Stomach (tissue), 8 donors: ENCODE measurements at regions not wholly inside any gene's neighbourhood (a gene's known extent, or its start where the extent isn't known, plus 50 kb on each side); places are given as distances from the start of the nearest gene placed in this dataset.
A peak's percentile ranks its signal among the peaks of the same experiment; 100 is the strongest.

Source experiments
- DNase-seq, 2 donors: peaks; one replicate each; pipeline versions ENCODE4 v3.0.0 to v3.0.0-alpha.2; 2013 to 2019
- H3K27ac ChIP-seq, 5 donors: fragments of 200-600 bp in 4 of 5; sonication (generic) in 4 of 5; one replicate each; pipeline ENCODE4 v1.5.1; 2013 to 2019; ENCODE audit warnings: mild to moderate bottlenecking in 1 of 5, moderate library complexity in 1 of 5
- H3K27me3 ChIP-seq, 3 donors: fragments of 200-600 bp; sonication (generic); one replicate each; pipeline ENCODE4 v1.5.1; 2017 to 2019; ENCODE audit warnings: mixed run types in 1 of 3
- H3K36me3 ChIP-seq, 4 donors: fragments of 200-600 bp; sonication (generic); 1 replicate in 3 of 4; 2 replicates in 1 of 4; pipeline ENCODE4 v1.5.1; 2016 to 2019
- H3K4me1 ChIP-seq, 4 donors: fragments of 200-600 bp; sonication (generic); one replicate each; pipeline ENCODE4 v1.5.1; 2016 to 2019
- H3K4me3 ChIP-seq, 4 donors: fragments of 200-600 bp; sonication (generic) in 3 of 4; one replicate each; pipeline ENCODE4 v1.5.1; 2016 to 2019; ENCODE audit warnings: mild to moderate bottlenecking in 1 of 4
- H3K9me3 ChIP-seq, 4 donors: fragments of 200-600 bp; sonication (generic); one replicate each; pipeline ENCODE4 v1.5.1; 2016 to 2019
- CTCF ChIP-seq, 7 experiments: fragments of 450-650 bp in 4 of 7; fragments of 200-600 bp in 3 of 7; sonication (generic) in 3 of 7; IDR thresholded peaks; one replicate each; pipeline ENCODE4 v1.5.1; 2016 to 2019; ENCODE audit warnings: antibody characterized with exemption in 7 of 7, control low read depth in 2 of 7, mild to moderate bottlenecking in 1 of 7
- EP300 ChIP-seq: sonication (generic); formaldehyde crosslinking; IDR thresholded peaks from one replicate; pipeline ENCODE4 v1.6.1; 2017; ENCODE audit warnings: antibody characterized with exemption
- POLR2A ChIP-seq, 4 donors: fragments of 450-650 bp; IDR thresholded peaks; one replicate each; pipeline ENCODE4 v1.6.1; 2016; ENCODE audit warnings: antibody characterized with exemption in 4 of 4, control low read depth in 2 of 4, mild to moderate bottlenecking in 1 of 4, moderate library complexity in 1 of 4
- POLR2AphosphoS5 ChIP-seq, 3 donors: sonication (generic); formaldehyde crosslinking; IDR thresholded peaks; one replicate each; pipeline ENCODE4 v1.6.1; 2016; ENCODE audit warnings: antibody characterized with exemption in 3 of 3
- WGBS, 5 donors: extraction: QIAGEN DNeasy Blood & Tissue Kit in 3 of 5; methylation state at CpG; one replicate each; pipeline versions ENCODE4 v1.1.5 to v1.1.7; 2013 to 2018; 5-methylcytosine and 5-hydroxymethylcytosine counted together
- intact Hi-C: fragments of 100-400 bp; cut with DNase I; formaldehyde crosslinking; loops from one replicate; pipeline ENCODE4 v1.15.1; 2023; ENCODE audit warnings: low total_unique reads
- donor health status: healthy with polysubstance abuse.
- donor health status: Bipolar disorder and iron deficiency.
- donor health status: healthy.

GRCh38 chr5:93161661-93162654 is 419.1 kb downstream of the NR2F1-AS1 start:
- DNase-seq: peak in 1 of 2 donors; percentile 16
- peak overlapping the region in 3 of 5 donors; percentile 46 to 60 (median 52) for H3K27ac ChIP-seq
- intact Hi-C loops: no loop called here
- H3K27me3 ChIP-seq: no peaks in the 10 kb centered on the region
- H3K4me1 ChIP-seq: peaks cover 0 to 35% (median 8%) of the 10 kb centered on the region in 4 donors
- H3K4me3 ChIP-seq: no peak overlapping the region
- no peaks in the 10 kb centered on the region for H3K36me3 ChIP-seq
- 58 to 92% (median 76%) methylated on average over 1 of the region's 1 CpG for WGBS, 5 donors
- no peaks in the 10 kb centered on the region for H3K9me3 ChIP-seq
- no peak for TF ChIP-seq POLR2A (IDR thresholded peaks at IDR 0.05)
- TF ChIP-seq EP300: no peak
- TF ChIP-seq CTCF (IDR thresholded peaks at IDR 0.05): no peak

- Histone ChIP-seq H3K36me3 (no peaks in the 10 kb centered on the region), H3K9me3 (no peaks in the 10 kb centered on the region), H3K27me3 (no peaks in the 10 kb centered on the region), H3K27ac (no peak overlapping the region), H3K4me1 (peaks cover 0 to 29% (median 8%) of the 10 kb centered on the region in 4 donors), H3K4me3 (no peak overlapping the region)
- no peak for DNase-seq
- TF ChIP-seq CTCF (IDR thresholded peaks at IDR 0.05) (no peak), POLR2A (IDR thresholded peaks at IDR 0.05) (no peak), POLR2AphosphoS5 (IDR thresholded peaks at IDR 0.05) (no peak), EP300 (no peak)
- 67 to 87% (median 82%) methylated on average over 3 of the region's 3 CpGs for WGBS, 5 donors
- intact Hi-C loops: no loop called here
Measured at GRCh38 chr5:93158841-93159240, 422.2 kb downstream of the NR2F1-AS1 start.

- no peaks in the 10 kb centered on the region for H3K36me3 ChIP-seq
- intact Hi-C loops: no loop called here
- no peaks in the 10 kb centered on the region for H3K27me3 ChIP-seq
- no peak overlapping the region for H3K27ac ChIP-seq
- no peaks in the 10 kb centered on the region for H3K9me3 ChIP-seq
- no peak for DNase-seq
- TF ChIP-seq POLR2AphosphoS5 (IDR thresholded peaks at IDR 0.05) (no peak), EP300 (no peak), CTCF (IDR thresholded peaks at IDR 0.05) (no peak), POLR2A (IDR thresholded peaks at IDR 0.05) (no peak)
- H3K4me3 ChIP-seq: no peak overlapping the region
- peaks cover 0 to 12% (median 0%) of the 10 kb centered on the region in 4 donors for H3K4me1 ChIP-seq
- WGBS, 5 donors: 90 to 95% (median 93%) methylated on average over 5 of the region's 5 CpGs
Measured at GRCh38 chr5:93156566-93156965, 424.5 kb downstream of the NR2F1-AS1 start.

- WGBS, 5 donors: 52 to 74% (median 58%) methylated on average over 1 of the region's 1 CpG
- Histone ChIP-seq H3K27ac (no peak overlapping the region), H3K4me1 (peaks cover 0 to 9% (median 4%) of the 10 kb centered on the region in 4 donors), H3K27me3 (no peaks in the 10 kb centered on the region), H3K9me3 (no peaks in the 10 kb centered on the region), H3K4me3 (no peak overlapping the region), H3K36me3 (no peaks in the 10 kb centered on the region)
- intact Hi-C loops: no loop called here
- DNase-seq: no peak
- TF ChIP-seq EP300 (no peak), CTCF (IDR thresholded peaks at IDR 0.05) (no peak), POLR2AphosphoS5 (IDR thresholded peaks at IDR 0.05) (no peak), POLR2A (IDR thresholded peaks at IDR 0.05) (no peak)
Measured at GRCh38 chr5:93154535-93154934, 426.5 kb downstream of the NR2F1-AS1 start.
